Caco-2 (cell line): ENCODE measurements at regions not wholly inside any gene's neighbourhood (a gene's known extent, or its start where the extent isn't known, plus 50 kb on each side); places are given as distances from the start of the nearest gene placed in this dataset.

ENCODE experiments used
- BruUV-seq: library from RNA; stranded (reverse); fragments of 400-500 nt; replicated peaks from 2 replicates; lab custom pipeline; 2021; lab: Mats Ljungman, UMichigan
- CTCF ChIA-PET: fragments of 300-600 bp; sonication (Branson Sonifier 250); formaldehyde crosslinking; loops from one replicate; lab custom pipeline; 2022; ENCODE audit warnings: antibody characterized with exemption; lab: Charles Lee
- POLR2A ChIA-PET: fragments of 300-600 bp; sonication (Branson Sonifier 250); formaldehyde crosslinking; loops from one replicate; lab custom pipeline; 2022; ENCODE audit warnings: antibody characterized with exemption; lab: Charles Lee
- DNase-seq, 2 experiments: peaks; one replicate each; pipeline versions ENCODE4 v3.0.0 to v3.0.0-alpha.2; 2020 to 2022
- H3K27me3 ChIP-seq: replicated peaks from 2 replicates; pipeline ENCODE4 v1.6.0; 2011; ENCODE audit warnings: low read length; ENCODE audit not compliant: control insufficient read depth, insufficient read depth
- H3K36me3 ChIP-seq: 2 replicates; pipeline ENCODE4 v1.5.1; 2011; ENCODE audit warnings: low read length; ENCODE audit not compliant: control insufficient read depth, insufficient read depth
- H3K4me1 ChIP-seq: fragments of 250-450 bp; sonication (Bioruptor Pico); 2 replicates; pipeline ENCODE4 v1.5.1; 2020; ENCODE audit warnings: mild to moderate bottlenecking
- H3K4me3 ChIP-seq: 2 replicates; pipeline ENCODE4 v1.5.1; 2011; ENCODE audit warnings: low read depth, mild to moderate bottlenecking, control low read depth, low read length
- H3K9me3 ChIP-seq: fragments of 250-450 bp; sonication (Bioruptor Pico); 2 replicates; pipeline ENCODE4 v1.5.1; 2020; ENCODE audit warnings: mild to moderate bottlenecking, moderate library complexity
- H3K27ac Mint-ChIP-seq: one replicate; pipeline ENCODE4 v1.8.0; 2022; ENCODE audit warnings: mixed read lengths; ENCODE audit not compliant: unreplicated experiment
- H3K27me3 Mint-ChIP-seq: one replicate; pipeline ENCODE4 v1.8.0; 2022; ENCODE audit warnings: mixed read lengths; ENCODE audit not compliant: insufficient read depth, unreplicated experiment
- H3K36me3 Mint-ChIP-seq: one replicate; pipeline ENCODE4 v1.8.0; 2022; ENCODE audit warnings: mild to moderate bottlenecking, mixed read lengths; ENCODE audit not compliant: insufficient read depth, unreplicated experiment
- H3K4me1 Mint-ChIP-seq: one replicate; pipeline ENCODE4 v1.8.0; 2022; ENCODE audit warnings: low read depth, mixed read lengths; ENCODE audit not compliant: unreplicated experiment
- H3K4me3 Mint-ChIP-seq: one replicate; pipeline ENCODE4 v1.8.0; 2022; ENCODE audit warnings: mild to moderate bottlenecking, moderate library complexity, mixed read lengths; ENCODE audit not compliant: unreplicated experiment
- H3K9me3 Mint-ChIP-seq: one replicate; pipeline ENCODE4 v1.8.0; 2022; ENCODE audit warnings: mixed read lengths; ENCODE audit not compliant: unreplicated experiment
- intact Hi-C: fragments of 100-400 bp; cut with micrococcal nuclease; formaldehyde crosslinking; loops from one replicate; pipeline ENCODE4 v1.10.0; 2022; ENCODE audit not compliant: unreplicated experiment
- TF ChIP-seq, protein P1 (sequence below), 2 experiments: fragments of 200-600 bp in 1 of 2; IDR thresholded peaks; 1 replicate in 1 of 2; 2 replicates in 1 of 2; pipeline versions ENCODE4 v1.5.1 to v1.8.0; 2011 to 2022; ENCODE audit warnings: antibody characterized with exemption in 1 of 2, control low read depth in 1 of 2, inconsistent platforms in 1 of 2, low read depth in 1 of 2, low read length in 1 of 2, mild to moderate bottlenecking in 1 of 2, moderate library complexity in 1 of 2; ENCODE audit not compliant: insufficient read depth in 1 of 2, severe bottlenecking in 1 of 2, unreplicated experiment in 1 of 2

DNA sequence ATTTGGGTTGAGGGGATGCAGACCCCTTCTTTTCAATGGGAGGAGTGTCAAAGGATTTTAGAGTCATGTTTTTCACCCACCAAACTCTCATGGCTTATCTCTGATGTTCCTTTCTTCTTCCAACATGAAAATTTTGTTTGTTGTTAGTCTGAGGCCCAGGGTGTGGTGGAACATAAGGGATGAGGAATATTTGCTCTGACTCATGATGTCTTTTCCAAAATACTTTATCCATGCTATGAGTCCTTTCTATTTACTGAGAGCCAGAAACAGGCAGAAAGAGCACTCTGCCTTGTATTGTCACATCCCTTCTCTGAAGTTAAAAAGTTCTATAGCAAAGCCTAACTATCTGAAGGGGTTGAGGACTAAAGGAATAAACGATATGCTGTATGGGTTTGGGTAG, 61.6 kb upstream of the GYPA start:
- CTCF ChIA-PET: no interaction called here
- H3K4me1 ChIP-seq: peaks cover 3% of the 10 kb centered on the region; the same call in 1 of the 2 replicates
- H3K36me3 Mint-ChIP-seq: no peaks in the 10 kb centered on the region
- intact Hi-C loops: no loop called here
- no peak overlapping the region for H3K27ac Mint-ChIP-seq
- no peaks in the 10 kb centered on the region for H3K27me3 ChIP-seq
- POLR2A ChIA-PET: no interaction called here
- no peak for DNase-seq
- BruUV-seq: no TSS peak
- H3K4me3 Mint-ChIP-seq: no peak overlapping the region
- H3K9me3 ChIP-seq: no peaks in the 10 kb centered on the region
- no peaks in the 10 kb centered on the region for H3K4me1 Mint-ChIP-seq
- no peak overlapping the region for H3K4me3 ChIP-seq
- no peaks in the 10 kb centered on the region for H3K27me3 Mint-ChIP-seq
- TF ChIP-seq, protein P1, sequence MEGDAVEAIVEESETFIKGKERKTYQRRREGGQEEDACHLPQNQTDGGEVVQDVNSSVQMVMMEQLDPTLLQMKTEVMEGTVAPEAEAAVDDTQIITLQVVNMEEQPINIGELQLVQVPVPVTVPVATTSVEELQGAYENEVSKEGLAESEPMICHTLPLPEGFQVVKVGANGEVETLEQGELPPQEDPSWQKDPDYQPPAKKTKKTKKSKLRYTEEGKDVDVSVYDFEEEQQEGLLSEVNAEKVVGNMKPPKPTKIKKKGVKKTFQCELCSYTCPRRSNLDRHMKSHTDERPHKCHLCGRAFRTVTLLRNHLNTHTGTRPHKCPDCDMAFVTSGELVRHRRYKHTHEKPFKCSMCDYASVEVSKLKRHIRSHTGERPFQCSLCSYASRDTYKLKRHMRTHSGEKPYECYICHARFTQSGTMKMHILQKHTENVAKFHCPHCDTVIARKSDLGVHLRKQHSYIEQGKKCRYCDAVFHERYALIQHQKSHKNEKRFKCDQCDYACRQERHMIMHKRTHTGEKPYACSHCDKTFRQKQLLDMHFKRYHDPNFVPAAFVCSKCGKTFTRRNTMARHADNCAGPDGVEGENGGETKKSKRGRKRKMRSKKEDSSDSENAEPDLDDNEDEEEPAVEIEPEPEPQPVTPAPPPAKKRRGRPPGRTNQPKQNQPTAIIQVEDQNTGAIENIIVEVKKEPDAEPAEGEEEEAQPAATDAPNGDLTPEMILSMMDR (IDR thresholded peaks at IDR 0.05; ENCODE audit: insufficient read depth in 1 of 2, low read depth in 1 of 2, low read length in 1 of 2, severe bottlenecking in 1 of 2, unreplicated experiment in 1 of 2): no peak
- peaks cover 9% of the 10 kb centered on the region for H3K9me3 Mint-ChIP-seq
- H3K36me3 ChIP-seq: no peaks in the 10 kb centered on the region

DNA sequence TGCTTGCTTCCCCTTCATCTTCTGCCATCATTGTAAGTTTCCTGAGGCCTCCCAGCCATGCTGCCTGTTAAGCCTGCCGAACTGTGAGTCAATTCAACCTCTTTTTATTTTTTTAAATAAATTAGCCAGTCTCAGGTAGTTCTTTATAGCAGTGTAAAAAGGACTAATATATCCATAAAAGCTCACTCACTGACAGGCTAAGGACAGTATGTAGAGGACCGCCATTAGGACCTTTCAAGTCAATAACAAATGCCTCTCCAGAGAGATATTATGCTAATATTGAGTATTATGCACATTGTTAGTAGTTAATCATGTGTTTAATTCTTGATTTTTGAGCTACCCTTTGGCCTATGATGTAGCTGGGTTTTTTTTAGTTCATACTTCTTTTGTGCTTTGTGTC, 62.6 kb upstream of the GYPA start:
- ChIA-PET POLR2A (no interaction called here), CTCF (no interaction called here)
- Histone ChIP-seq H3K4me1 (peaks cover 3% of the 10 kb centered on the region; the same call in 1 of the 2 replicates), H3K27me3 (no peaks in the 10 kb centered on the region), H3K9me3 (no peaks in the 10 kb centered on the region), H3K36me3 (no peaks in the 10 kb centered on the region), H3K4me3 (no peak overlapping the region)
- Mint-ChIP-seq H3K4me3 (no peak overlapping the region), H3K9me3 (peaks cover 9% of the 10 kb centered on the region), H3K4me1 (no peaks in the 10 kb centered on the region), H3K27ac (no peak overlapping the region), H3K36me3 (no peaks in the 10 kb centered on the region), H3K27me3 (no peaks in the 10 kb centered on the region)
- DNase-seq: no peak
- no TSS peak for BruUV-seq
- intact Hi-C loops: no loop called here
- TF ChIP-seq, protein P1 (IDR thresholded peaks at IDR 0.05; ENCODE audit: insufficient read depth in 1 of 2, low read depth in 1 of 2, low read length in 1 of 2, severe bottlenecking in 1 of 2, unreplicated experiment in 1 of 2): no peak

GRCh38 chr4:144204431-144204830, 63.9 kb upstream of the GYPA start:
- intact Hi-C loops: no loop called here
- H3K4me3 ChIP-seq: no peak overlapping the region
- TF ChIP-seq, protein P1 (IDR thresholded peaks at IDR 0.05; ENCODE audit: insufficient read depth in 1 of 2, low read depth in 1 of 2, low read length in 1 of 2, severe bottlenecking in 1 of 2, unreplicated experiment in 1 of 2): no peak
- H3K27ac Mint-ChIP-seq: no peak overlapping the region
- H3K4me3 Mint-ChIP-seq: no peak overlapping the region
- H3K4me1 ChIP-seq: peaks cover 3% of the 10 kb centered on the region; the same call in 1 of the 2 replicates
- H3K27me3 Mint-ChIP-seq: no peaks in the 10 kb centered on the region
- no peak for DNase-seq
- no peaks in the 10 kb centered on the region for H3K36me3 ChIP-seq
- POLR2A ChIA-PET: no interaction called here
- H3K27me3 ChIP-seq: no peaks in the 10 kb centered on the region
- no peaks in the 10 kb centered on the region for H3K36me3 Mint-ChIP-seq
- no peaks in the 10 kb centered on the region for H3K9me3 ChIP-seq
- BruUV-seq: no TSS peak
- peaks cover 9% of the 10 kb centered on the region for H3K9me3 Mint-ChIP-seq
- no peaks in the 10 kb centered on the region for H3K4me1 Mint-ChIP-seq
- CTCF ChIA-PET: no interaction called here
